GM19328 (cell line): ENCODE measurements at regions not wholly inside any gene's neighbourhood (a gene's known extent, or its start where the extent isn't known, plus 50 kb on each side); places are given as distances from the start of the nearest gene placed in this dataset.
"Not testable (repeated sequence)": the region's sequence is repeated elsewhere in the genome, so short reads cannot be mapped to it uniquely, and the experiment has no call there.

ENCODE experiments used
- ATAC-seq: cut with Tn5 transposase; IDR thresholded peaks from one replicate; pipeline ENCODE4 v1.9.1; 2021; ENCODE audit warnings: mild to moderate bottlenecking, moderate library complexity; ENCODE audit not compliant: unreplicated experiment

GRCh38 chr1:68779841-68780240, 283.0 kb upstream of the DEPDC1 start:
- ATAC-seq: not testable (repeated sequence)

- no peak for ATAC-seq
Observed at GRCh38 chr1:68780919-68781318, 284.0 kb upstream of the DEPDC1 start.

GRCh38 chr1:68782890-68783289, 286.0 kb upstream of the DEPDC1 start:
- ATAC-seq: no peak

- no peak for ATAC-seq
Observed at GRCh38 chr1:68785328-68785727, 288.4 kb upstream of the DEPDC1 start.

GRCh38 chr1:68788762-68789161, 291.9 kb upstream of the DEPDC1 start:
- no peak for ATAC-seq

- ATAC-seq: no peak
Observed at GRCh38 chr1:68791800-68792199, 294.9 kb upstream of the DEPDC1 start.

- no peak for ATAC-seq
Observed at GRCh38 chr1:68795956-68796355, 299.1 kb upstream of the DEPDC1 start.

- no peak for ATAC-seq
Observed at GRCh38 chr1:68796888-68797287, 300.0 kb upstream of the DEPDC1 start.

GRCh38 chr1:68798071-68798470, 301.2 kb upstream of the DEPDC1 start:
- no peak for ATAC-seq

GRCh38 chr1:68799096-68799495, 302.2 kb upstream of the DEPDC1 start:
- no peak for ATAC-seq

GRCh38 chr1:68800182-68800581, 303.3 kb upstream of the DEPDC1 start:
- ATAC-seq: no peak

GRCh38 chr1:68801440-68801839, 304.6 kb upstream of the DEPDC1 start:
- no peak for ATAC-seq

GRCh38 chr1:68805097-68805641, 308.3 kb upstream of the DEPDC1 start:
- no peak for ATAC-seq

- ATAC-seq: no peak
Observed at GRCh38 chr1:68808351-68808750, 311.5 kb upstream of the DEPDC1 start.

GRCh38 chr1:68811806-68812205, 314.9 kb upstream of the DEPDC1 start:
- ATAC-seq: no peak

- no peak for ATAC-seq
Observed at GRCh38 chr1:68812333-68812732, 315.5 kb upstream of the DEPDC1 start.

- ATAC-seq: no peak
Observed at GRCh38 chr1:68814067-68814466, 317.2 kb upstream of the DEPDC1 start.

- ATAC-seq: no peak
Observed at GRCh38 chr1:68815632-68816031, 318.8 kb upstream of the DEPDC1 start.

GRCh38 chr1:68817505-68818210, 320.8 kb upstream of the DEPDC1 start:
- ATAC-seq: not testable (repeated sequence)

GRCh38 chr1:68819190-68819829, 322.4 kb upstream of the DEPDC1 start:
- no peak for ATAC-seq

GRCh38 chr1:68820151-68820550, 323.3 kb upstream of the DEPDC1 start:
- ATAC-seq: no peak

- no peak for ATAC-seq
Observed at GRCh38 chr1:68826836-68827235, 330.0 kb upstream of the DEPDC1 start.
